Mesodermal cell (in vitro differentiated cells): ENCODE measurements at regions not wholly inside any gene's neighbourhood (a gene's known extent, or its start where the extent isn't known, plus 50 kb on each side); places are given as distances from the start of the nearest gene placed in this dataset.

ENCODE experiments used
- H3K27ac ChIP-seq: 2 replicates; pipeline ENCODE4 v1.7.0; 2013; ENCODE audit warnings: mild to moderate bottlenecking, low read depth, low read length, moderate library complexity; ENCODE audit not compliant: severe bottlenecking
- H3K36me3 ChIP-seq: 2 replicates; pipeline ENCODE4 v1.7.1; 2013; ENCODE audit warnings: mild to moderate bottlenecking, low read length, moderate library complexity; ENCODE audit not compliant: control insufficient read depth, insufficient read depth
- H3K4me1 ChIP-seq: one replicate; pipeline ENCODE4 v1.7.1; 2013; ENCODE audit warnings: mild to moderate bottlenecking, low read length; ENCODE audit not compliant: insufficient read depth, control insufficient read depth, poor library complexity, severe bottlenecking
- H3K4me3 ChIP-seq: 2 replicates; pipeline ENCODE4 v1.7.0; 2013; ENCODE audit warnings: low read length, control low read depth, mild to moderate bottlenecking; ENCODE audit not compliant: insufficient read depth, poor library complexity, severe bottlenecking; ENCODE audit errors: extremely low read depth
- H3K9me3 ChIP-seq: 2 replicates; pipeline ENCODE4 v1.7.1; 2013; ENCODE audit warnings: mild to moderate bottlenecking, low read length, moderate library complexity; ENCODE audit not compliant: control insufficient read depth
- WGBS, 2 experiments: methylation state at CpG; one replicate each; pipeline ENCODE4 v1.1.5; 2013; ENCODE audit warnings: missing lambda C conversion rate in 2 of 2; ENCODE audit not compliant: insufficient coverage in 2 of 2; 5-methylcytosine and 5-hydroxymethylcytosine counted together

GRCh38 chr1:90126834-90127233 is 131.9 kb downstream of the ZNF326 start:
- no peaks in the 10 kb centered on the region for H3K4me1 ChIP-seq
- H3K36me3 ChIP-seq = no peaks in the 10 kb centered on the region
- H3K4me3 ChIP-seq = no peak overlapping the region
- 89 to 91% methylated on average over 3 to 4 of the region's 5 CpGs for WGBS, 2 experiments
- no peak overlapping the region for H3K27ac ChIP-seq
- no peaks in the 10 kb centered on the region for H3K9me3 ChIP-seq

DNA sequence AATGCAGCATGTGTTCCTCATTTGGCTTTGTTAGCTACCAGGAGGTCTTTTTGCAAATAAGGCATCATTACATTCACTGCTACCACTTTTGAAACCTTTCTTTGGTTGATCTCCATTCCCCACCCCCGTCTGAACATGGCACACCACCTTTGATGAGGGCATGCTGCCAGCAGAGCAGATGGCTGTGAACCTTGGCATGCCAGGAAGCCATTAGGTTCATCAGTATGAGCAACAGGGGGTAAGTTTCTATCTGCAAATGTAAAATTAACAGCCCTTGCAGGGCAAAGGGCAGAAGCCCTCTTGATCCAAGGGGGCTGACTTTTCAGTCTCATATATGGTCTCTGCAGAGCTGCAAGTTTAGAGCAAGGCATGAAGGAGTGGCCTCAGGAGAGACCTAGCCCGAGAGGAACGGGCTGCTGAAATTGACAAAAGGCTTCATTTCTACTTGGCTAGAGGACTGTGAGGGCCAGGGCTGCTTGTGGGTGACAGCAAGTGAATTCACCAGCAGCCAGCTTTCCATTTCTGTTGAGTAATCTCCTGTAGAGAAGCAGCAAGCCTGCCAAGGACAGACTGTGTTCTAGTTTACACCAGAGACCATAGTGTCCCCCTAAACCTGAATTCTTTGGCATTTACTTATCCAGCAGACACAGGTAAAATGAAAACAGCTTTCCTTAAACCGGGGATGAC is 127.9 kb downstream of the ZNF326 start:
- Histone ChIP-seq H3K4me1 (no peaks in the 10 kb centered on the region), H3K4me3 (no peak overlapping the region), H3K9me3 (peaks cover 5% of the 10 kb centered on the region), H3K27ac (no peak overlapping the region), H3K36me3 (no peaks in the 10 kb centered on the region)
- WGBS, 2 experiments = 67 to 87% methylated on average over 3 of the region's 4 CpGs

GRCh38 chr1:90114521-90115141 is 119.7 kb downstream of the ZNF326 start:
- H3K4me1 ChIP-seq = no peaks in the 10 kb centered on the region
- no peak overlapping the region for H3K27ac ChIP-seq
- no peaks in the 10 kb centered on the region for H3K9me3 ChIP-seq
- no peak overlapping the region for H3K4me3 ChIP-seq
- 0% methylated on average over 1 of the region's 3 CpGs; no CpG with 5 or more reads in 1 of the 2 experiments for WGBS, 2 experiments
- H3K36me3 ChIP-seq = no peaks in the 10 kb centered on the region

GRCh38 chr1:90107990-90108389 is 113.1 kb downstream of the ZNF326 start:
- 39 to 71% methylated on average over 1 to 2 of the region's 2 CpGs for WGBS, 2 experiments
- no peaks in the 10 kb centered on the region for H3K4me1 ChIP-seq
- H3K36me3 ChIP-seq = no peaks in the 10 kb centered on the region
- no peaks in the 10 kb centered on the region for H3K9me3 ChIP-seq
- no peak overlapping the region for H3K27ac ChIP-seq
- no peak overlapping the region for H3K4me3 ChIP-seq

DNA sequence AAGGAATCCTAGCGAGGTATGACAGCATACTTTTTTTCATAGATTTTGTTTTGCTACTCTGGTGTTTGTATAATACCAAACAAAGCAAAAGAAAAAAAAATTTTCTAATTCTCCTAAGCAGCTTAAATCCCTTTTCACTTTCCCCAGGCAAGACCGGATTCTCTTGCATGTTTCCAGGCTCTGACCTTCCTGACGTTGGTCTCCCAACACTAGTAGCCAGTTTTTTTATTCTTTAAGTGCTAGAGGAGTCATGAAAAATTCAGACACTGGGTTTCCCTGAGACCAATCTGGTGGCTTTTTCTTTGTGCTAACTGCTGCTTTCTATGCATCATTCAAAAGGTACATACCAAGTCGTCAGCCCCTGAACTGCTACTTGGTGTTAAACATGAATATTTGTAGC is 111.4 kb downstream of the ZNF326 start:
- no CpG with 5 or more reads among the region's 4 CpGs for WGBS, 2 experiments

GRCh38 chr1:90104941-90105538 is 110.1 kb downstream of the ZNF326 start:
- 86 to 89% methylated on average over 11 to 13 of the region's 15 CpGs for WGBS, 2 experiments
- H3K27ac ChIP-seq = no peak overlapping the region
- H3K36me3 ChIP-seq = no peaks in the 10 kb centered on the region
- no peaks in the 10 kb centered on the region for H3K9me3 ChIP-seq
- no peaks in the 10 kb centered on the region for H3K4me1 ChIP-seq
- no peak overlapping the region for H3K4me3 ChIP-seq

More for the DNA sequence above, 111.4 kb downstream of the ZNF326 start:
- Histone ChIP-seq H3K4me1 (no peaks in the 10 kb centered on the region), H3K9me3 (no peaks in the 10 kb centered on the region), H3K36me3 (no peaks in the 10 kb centered on the region), H3K4me3 (no peak overlapping the region), H3K27ac (no peak overlapping the region)

- WGBS, 2 experiments = 69 to 77% methylated on average over 2 to 4 of the region's 4 CpGs
- no peaks in the 10 kb centered on the region for H3K4me1 ChIP-seq
- no peaks in the 10 kb centered on the region for H3K9me3 ChIP-seq
- no peak overlapping the region for H3K27ac ChIP-seq
- H3K4me3 ChIP-seq = no peak overlapping the region
- no peaks in the 10 kb centered on the region for H3K36me3 ChIP-seq
These were observed 105.7 kb downstream of the ZNF326 start for GRCh38 chr1:90100566-90100965.

- Histone ChIP-seq H3K4me1 (no peaks in the 10 kb centered on the region), H3K27ac (no peak overlapping the region), H3K36me3 (no peaks in the 10 kb centered on the region), H3K4me3 (no peak overlapping the region), H3K9me3 (no peaks in the 10 kb centered on the region)
- WGBS, 2 experiments = 95% methylated on average over 3 of the region's 3 CpGs; no CpG with 5 or more reads in 1 of the 2 experiments
These were observed 97.5 kb downstream of the ZNF326 start for GRCh38 chr1:90092441-90092840.
